Suprapubic skin (tissue), 4 donors: ENCODE measurements at regions not wholly inside any gene's neighbourhood (a gene's known extent, or its start where the extent isn't known, plus 50 kb on each side); places are given as distances from the start of the nearest gene placed in this dataset.

Experiments
- DNase-seq, 2 donors: peaks; one replicate each; pipeline ENCODE4 v3.0.0-alpha.2; 2019; ENCODE audit warnings: low spot score in 2 of 2
- H3K27ac ChIP-seq: fragments of 200-600 bp; sonication (generic); one replicate; pipeline ENCODE4 v1.5.1; 2019
- H3K27me3 ChIP-seq: fragments of 200-600 bp; sonication (generic); one replicate; pipeline ENCODE4 v1.5.1; 2019
- H3K36me3 ChIP-seq: fragments of 200-600 bp; sonication (generic); one replicate; pipeline ENCODE4 v1.5.1; 2019
- H3K4me1 ChIP-seq: fragments of 200-600 bp; sonication (generic); one replicate; pipeline ENCODE4 v1.5.1; 2019
- H3K4me3 ChIP-seq: fragments of 200-600 bp; sonication (generic); one replicate; pipeline ENCODE4 v1.5.1; 2019; ENCODE audit warnings: mild to moderate bottlenecking
- H3K9me3 ChIP-seq: fragments of 200-600 bp; sonication (generic); one replicate; pipeline ENCODE4 v1.5.1; 2019
- EP300 ChIP-seq: sonication (generic); formaldehyde crosslinking; IDR thresholded peaks from one replicate; pipeline ENCODE4 v1.6.1; 2017; ENCODE audit warnings: antibody characterized with exemption
- POLR2A ChIP-seq, 2 donors: fragments of 450-650 bp; IDR thresholded peaks; one replicate each; pipeline ENCODE4 v1.6.1; 2017; ENCODE audit warnings: antibody characterized with exemption in 2 of 2, mild to moderate bottlenecking in 2 of 2, moderate library complexity in 2 of 2
- POLR2AphosphoS5 ChIP-seq, 3 donors: sonication (generic); formaldehyde crosslinking; IDR thresholded peaks; one replicate each; pipeline ENCODE4 v1.6.1; 2017; ENCODE audit warnings: antibody characterized with exemption in 3 of 3
- WGBS: methylation state at CpG from one replicate; pipeline ENCODE4 v1.1.5; 2018; 5-methylcytosine and 5-hydroxymethylcytosine counted together
- TF ChIP-seq, protein P1 (sequence below), 2 donors: fragments of 200-600 bp in 1 of 2; fragments of 450-650 bp in 1 of 2; sonication (generic) in 1 of 2; IDR thresholded peaks; one replicate each; pipeline ENCODE4 v1.5.1; 2016 to 2019; ENCODE audit warnings: antibody characterized with exemption in 2 of 2, mild to moderate bottlenecking in 1 of 2, moderate library complexity in 1 of 2

DNA sequence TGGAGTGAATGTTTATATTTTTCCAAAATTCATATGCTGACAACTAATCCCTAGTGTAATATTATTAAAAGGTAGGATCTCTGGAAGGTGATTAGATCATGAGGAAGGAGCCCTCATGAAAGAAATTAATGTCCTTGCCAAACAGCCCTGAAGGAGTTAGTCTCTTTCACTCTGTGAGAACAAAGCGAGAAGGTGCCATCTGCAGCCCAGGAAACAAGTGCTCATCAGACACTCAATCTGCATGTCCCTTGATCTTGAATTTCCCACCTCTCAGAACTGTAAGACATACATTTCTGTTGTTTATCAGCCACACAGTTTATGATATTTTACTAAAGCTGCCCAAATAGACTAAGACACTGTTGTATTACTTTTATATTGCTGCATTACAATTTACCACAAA lies 1283.4 kb downstream of the PCDH7 start:
- H3K36me3 ChIP-seq, result no peaks in the 10 kb centered on the region
- DNase-seq, result no peak
- H3K4me1 ChIP-seq, result no peaks in the 10 kb centered on the region
- H3K4me3 ChIP-seq, result no peak overlapping the region
- H3K27me3 ChIP-seq, result no peaks in the 10 kb centered on the region
- TF ChIP-seq POLR2AphosphoS5 (IDR thresholded peaks at IDR 0.05) (no peak), EP300 (no peak), POLR2A (IDR thresholded peaks at IDR 0.05) (no peak)
- TF ChIP-seq, protein P1, sequence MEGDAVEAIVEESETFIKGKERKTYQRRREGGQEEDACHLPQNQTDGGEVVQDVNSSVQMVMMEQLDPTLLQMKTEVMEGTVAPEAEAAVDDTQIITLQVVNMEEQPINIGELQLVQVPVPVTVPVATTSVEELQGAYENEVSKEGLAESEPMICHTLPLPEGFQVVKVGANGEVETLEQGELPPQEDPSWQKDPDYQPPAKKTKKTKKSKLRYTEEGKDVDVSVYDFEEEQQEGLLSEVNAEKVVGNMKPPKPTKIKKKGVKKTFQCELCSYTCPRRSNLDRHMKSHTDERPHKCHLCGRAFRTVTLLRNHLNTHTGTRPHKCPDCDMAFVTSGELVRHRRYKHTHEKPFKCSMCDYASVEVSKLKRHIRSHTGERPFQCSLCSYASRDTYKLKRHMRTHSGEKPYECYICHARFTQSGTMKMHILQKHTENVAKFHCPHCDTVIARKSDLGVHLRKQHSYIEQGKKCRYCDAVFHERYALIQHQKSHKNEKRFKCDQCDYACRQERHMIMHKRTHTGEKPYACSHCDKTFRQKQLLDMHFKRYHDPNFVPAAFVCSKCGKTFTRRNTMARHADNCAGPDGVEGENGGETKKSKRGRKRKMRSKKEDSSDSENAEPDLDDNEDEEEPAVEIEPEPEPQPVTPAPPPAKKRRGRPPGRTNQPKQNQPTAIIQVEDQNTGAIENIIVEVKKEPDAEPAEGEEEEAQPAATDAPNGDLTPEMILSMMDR (IDR thresholded peaks at IDR 0.05), result no peak
- 38% methylated on average over 1 of the region's 1 CpG for WGBS
- H3K27ac ChIP-seq, result no peak overlapping the region
- H3K9me3 ChIP-seq, result no peaks in the 10 kb centered on the region

DNA sequence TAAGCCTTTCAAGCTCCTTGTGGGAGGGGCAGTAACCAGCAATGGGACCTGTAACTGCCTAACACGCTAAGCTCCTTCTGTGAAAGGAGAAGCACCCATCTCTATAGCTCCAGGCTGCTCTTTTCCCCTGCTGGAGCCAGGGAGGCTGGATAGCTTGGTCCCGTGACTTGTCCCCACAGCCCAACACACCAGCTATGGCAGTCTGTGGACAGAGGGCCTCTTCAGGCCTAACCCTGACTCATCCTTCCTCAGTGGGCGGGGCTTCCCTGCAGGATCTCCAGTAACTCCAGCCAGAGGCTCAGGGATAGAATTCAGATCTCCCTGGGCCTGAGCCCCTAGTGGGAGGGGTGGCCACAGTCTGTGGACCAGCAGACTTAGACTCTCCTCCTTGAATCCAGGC lies 1290.1 kb downstream of the PCDH7 start:
- Histone ChIP-seq H3K27me3 (no peaks in the 10 kb centered on the region), H3K27ac (no peak overlapping the region), H3K4me1 (no peaks in the 10 kb centered on the region), H3K9me3 (no peaks in the 10 kb centered on the region), H3K4me3 (no peak overlapping the region), H3K36me3 (no peaks in the 10 kb centered on the region)
- no peak for DNase-seq
- no peak for TF ChIP-seq EP300
- TF ChIP-seq, protein P1 (IDR thresholded peaks at IDR 0.05), result no peak
- no peak for TF ChIP-seq POLR2A (IDR thresholded peaks at IDR 0.05)
- no peak for TF ChIP-seq POLR2AphosphoS5 (IDR thresholded peaks at IDR 0.05)
- WGBS, result 72% methylated on average over 2 of the region's 3 CpGs

DNA sequence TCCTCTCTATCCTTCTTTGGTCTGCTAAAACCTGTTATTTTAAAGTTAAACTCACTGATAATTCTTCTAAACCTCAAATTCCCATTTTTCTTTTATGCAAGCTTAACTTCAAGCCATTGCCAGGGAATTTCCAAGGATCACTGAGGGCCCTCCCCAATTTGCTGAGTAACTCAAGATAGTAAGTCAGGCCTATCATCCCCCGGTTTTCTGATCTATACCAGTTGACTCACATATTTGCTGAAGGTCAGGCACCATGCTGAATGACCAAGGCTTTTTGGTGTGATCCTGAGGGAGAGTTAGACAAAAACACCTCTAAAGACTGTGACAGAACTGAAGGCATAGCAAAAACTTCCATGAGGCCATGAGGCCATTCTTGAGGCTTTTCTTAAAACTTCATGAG lies 1301.9 kb downstream of the PCDH7 start:
- Histone ChIP-seq H3K27ac (no peak overlapping the region), H3K4me3 (no peak overlapping the region), H3K27me3 (no peaks in the 10 kb centered on the region), H3K36me3 (no peaks in the 10 kb centered on the region), H3K4me1 (no peaks in the 10 kb centered on the region), H3K9me3 (no peaks in the 10 kb centered on the region)
- DNase-seq, result no peak
- WGBS, result 64% methylated on average over 1 of the region's 1 CpG
- TF ChIP-seq, protein P1 (IDR thresholded peaks at IDR 0.05), result no peak
- no peak for TF ChIP-seq POLR2A (IDR thresholded peaks at IDR 0.05)
- TF ChIP-seq EP300, result no peak
- TF ChIP-seq POLR2AphosphoS5 (IDR thresholded peaks at IDR 0.05), result no peak

DNA sequence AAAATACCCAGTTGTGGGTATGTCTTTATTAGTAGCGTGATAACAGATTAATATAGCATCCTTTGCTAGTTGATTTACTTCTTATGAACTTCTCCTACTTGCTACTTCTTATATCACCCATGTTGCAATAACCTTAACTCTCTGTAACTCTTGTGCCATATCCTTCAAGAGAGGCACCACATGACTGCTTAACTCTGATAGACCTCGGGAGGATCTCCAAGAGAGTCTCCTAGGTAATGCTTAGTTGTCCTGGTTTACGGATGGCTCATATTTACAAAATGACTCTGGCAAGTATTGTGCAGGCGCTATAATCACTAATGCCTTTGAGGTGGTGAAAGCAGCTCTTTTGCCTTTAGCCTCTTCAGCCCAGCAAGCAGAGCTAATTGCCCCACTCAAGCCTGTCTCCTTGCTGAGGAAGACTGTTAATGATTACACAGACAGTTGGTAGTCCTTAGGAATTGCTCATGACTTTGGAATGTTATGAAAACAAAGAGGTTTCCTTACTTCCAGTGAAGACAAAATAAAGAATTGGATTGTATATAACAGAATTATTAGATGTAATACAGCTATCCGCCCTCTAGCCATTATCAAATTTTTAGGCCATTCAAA lies 1305.8 kb downstream of the PCDH7 start:
- Histone ChIP-seq H3K27me3 (no peaks in the 10 kb centered on the region), H3K9me3 (no peaks in the 10 kb centered on the region), H3K27ac (no peak overlapping the region), H3K4me3 (no peak overlapping the region), H3K36me3 (no peaks in the 10 kb centered on the region), H3K4me1 (no peaks in the 10 kb centered on the region)
- 85% methylated on average over 5 of the region's 5 CpGs for WGBS
- TF ChIP-seq EP300 (no peak), POLR2AphosphoS5 (IDR thresholded peaks at IDR 0.05) (no peak), POLR2A (IDR thresholded peaks at IDR 0.05) (no peak)
- TF ChIP-seq, protein P1 (IDR thresholded peaks at IDR 0.05), result no peak
- DNase-seq, result no peak

DNA sequence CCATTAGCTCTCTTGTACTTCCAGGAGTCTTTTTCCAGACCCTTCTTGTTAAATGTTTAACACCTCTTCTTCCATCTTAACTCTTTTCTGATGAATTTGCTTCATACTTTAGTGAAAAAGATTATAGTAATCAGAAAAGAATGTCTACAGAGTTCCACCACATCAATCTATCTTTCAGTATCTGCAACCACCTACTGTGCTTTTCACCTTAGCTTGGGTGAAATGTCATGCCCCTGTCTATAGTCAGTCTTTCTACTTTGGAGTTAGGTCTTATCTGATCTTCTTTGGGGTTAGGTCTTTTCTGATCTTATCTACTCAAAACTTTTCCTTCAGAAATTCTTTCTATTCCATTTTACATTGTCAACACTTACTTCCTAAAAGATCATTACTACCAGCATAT lies 1310.2 kb downstream of the PCDH7 start:
- H3K9me3 ChIP-seq, result no peaks in the 10 kb centered on the region
- H3K4me1 ChIP-seq, result no peaks in the 10 kb centered on the region
- no peak overlapping the region for H3K4me3 ChIP-seq
- TF ChIP-seq POLR2AphosphoS5 (IDR thresholded peaks at IDR 0.05) (no peak), EP300 (no peak), POLR2A (IDR thresholded peaks at IDR 0.05) (no peak)
- TF ChIP-seq, protein P1 (IDR thresholded peaks at IDR 0.05), result no peak
- H3K27me3 ChIP-seq, result no peaks in the 10 kb centered on the region
- no peaks in the 10 kb centered on the region for H3K36me3 ChIP-seq
- no peak for DNase-seq
- H3K27ac ChIP-seq, result no peak overlapping the region
